ENCODE measurements at regions not wholly inside any gene's neighbourhood (a gene's known extent, or its start where the extent isn't known, plus 50 kb on each side); places are given as distances from the start of the nearest gene placed in this dataset.

GRCh38 chr15:93823971-93824913 lies 407.1 kb upstream of the MCTP2 start:
- DNase-seq (ENCODE audit: low read depth in 2 of 2), result no peak
- TF ChIP-seq CTCF (IDR thresholded peaks at IDR 0.05; ENCODE audit: low read depth, low read length), result no peak
- H3K4me3 ChIP-seq (replicated peaks in 1 of 2; ENCODE audit: low read depth in 2 of 2, low read length in 2 of 2), result no peak overlapping the region

GRCh38 chr15:93820566-93820965 lies 410.8 kb upstream of the MCTP2 start:
- H3K4me3 ChIP-seq (replicated peaks in 1 of 2; ENCODE audit: low read depth in 2 of 2, low read length in 2 of 2), result no peak overlapping the region
- no peak for TF ChIP-seq CTCF (IDR thresholded peaks at IDR 0.05; ENCODE audit: low read depth, low read length)
- no peak for DNase-seq (ENCODE audit: low read depth in 2 of 2)

- no peak overlapping the region for H3K4me3 ChIP-seq (replicated peaks in 1 of 2; ENCODE audit: low read depth in 2 of 2, low read length in 2 of 2)
- TF ChIP-seq CTCF (IDR thresholded peaks at IDR 0.05; ENCODE audit: low read depth, low read length), result no peak
- no peak for DNase-seq (ENCODE audit: low read depth in 2 of 2)
Observed at GRCh38 chr15:93819826-93820225, 411.5 kb upstream of the MCTP2 start.

GRCh38 chr15:93816815-93817214 lies 414.5 kb upstream of the MCTP2 start:
- TF ChIP-seq CTCF (IDR thresholded peaks at IDR 0.05; ENCODE audit: low read depth, low read length), result no peak
- DNase-seq (ENCODE audit: low read depth in 2 of 2), result no peak
- no peak overlapping the region for H3K4me3 ChIP-seq (replicated peaks in 1 of 2; ENCODE audit: low read depth in 2 of 2, low read length in 2 of 2)

- DNase-seq (ENCODE audit: low read depth in 2 of 2), result no peak
- no peak for TF ChIP-seq CTCF (IDR thresholded peaks at IDR 0.05; ENCODE audit: low read depth, low read length)
- no peak overlapping the region for H3K4me3 ChIP-seq (replicated peaks in 1 of 2; ENCODE audit: low read depth in 2 of 2, low read length in 2 of 2)
Observed at GRCh38 chr15:93811305-93811704, 420.1 kb upstream of the MCTP2 start.

GRCh38 chr15:93809516-93809915 lies 421.8 kb upstream of the MCTP2 start:
- DNase-seq (ENCODE audit: low read depth in 2 of 2), result no peak
- H3K4me3 ChIP-seq (replicated peaks in 1 of 2; ENCODE audit: low read depth in 2 of 2, low read length in 2 of 2), result no peak overlapping the region
- no peak for TF ChIP-seq CTCF (IDR thresholded peaks at IDR 0.05; ENCODE audit: low read depth, low read length)

All from cardiac fibroblast (primary cell).